Smooth muscle cell (in vitro differentiated cells): ENCODE measurements at regions not wholly inside any gene's neighbourhood (a gene's known extent, or its start where the extent isn't known, plus 50 kb on each side); places are given as distances from the start of the nearest gene placed in this dataset.

Experiments used
- DNase-seq: peaks from one replicate; lab custom pipeline; 2025; ENCODE audit not compliant: unreplicated experiment; lab: John Stamatoyannopoulos, UW
- H2AFZ ChIP-seq: fragments of 200-600 bp; sonication (generic); 2 replicates; pipeline ENCODE4 v1.6.0; 2016; ENCODE audit warnings: antibody characterized with exemption, low read depth, mild to moderate bottlenecking
- H3F3A ChIP-seq: fragments of 200-600 bp; sonication (generic); 2 replicates; pipeline ENCODE4 v1.6.0; 2017; ENCODE audit warnings: antibody characterized with exemption, low read depth
- H3K27ac ChIP-seq: fragments of 200-600 bp; sonication (generic); 2 replicates; pipeline ENCODE4 v1.5.1; 2016; ENCODE audit warnings: low read depth, mild to moderate bottlenecking
- H3K27me3 ChIP-seq: fragments of 200-600 bp; sonication (generic); 2 replicates; pipeline ENCODE4 v1.6.1; 2016; ENCODE audit warnings: low read depth, mild to moderate bottlenecking
- H3K36me3 ChIP-seq: fragments of 200-600 bp; sonication (generic); 2 replicates; pipeline ENCODE4 v1.5.1; 2016; ENCODE audit warnings: low read depth
- H3K4me1 ChIP-seq: fragments of 200-600 bp; sonication (generic); 2 replicates; pipeline ENCODE4 v1.5.1; 2016; ENCODE audit warnings: low read depth
- H3K4me2 ChIP-seq: fragments of 200-600 bp; sonication (generic); 2 replicates; pipeline ENCODE4 v1.6.0; 2016; ENCODE audit warnings: mild to moderate bottlenecking
- H3K4me3 ChIP-seq: fragments of 200-600 bp; sonication (generic); 2 replicates; pipeline ENCODE4 v1.5.1; 2016; ENCODE audit warnings: mild to moderate bottlenecking
- H3K79me2 ChIP-seq: fragments of 200-600 bp; sonication (generic); 2 replicates; pipeline ENCODE4 v1.6.0; 2016; ENCODE audit warnings: low read depth, mild to moderate bottlenecking
- H3K9ac ChIP-seq: fragments of 200-600 bp; sonication (generic); 2 replicates; pipeline ENCODE4 v1.6.0; 2016; ENCODE audit warnings: low read depth
- H3K9me3 ChIP-seq: fragments of 200-600 bp; sonication (generic); replicated peaks from 2 replicates; pipeline ENCODE4 v1.5.1; 2016; ENCODE audit warnings: low read depth
- H4K20me1 ChIP-seq: fragments of 200-600 bp; sonication (generic); 2 replicates; pipeline ENCODE4 v1.6.0; 2016; ENCODE audit warnings: low read depth
- WGBS: methylation state at CpG from one replicate; pipeline ENCODE4 v1.1.7; 2016; ENCODE audit warnings: low lambda C conversion rate; 5-methylcytosine and 5-hydroxymethylcytosine counted together
- TF ChIP-seq, protein P1 (sequence below): fragments of 200-600 bp; sonication (generic); IDR thresholded peaks from 2 replicates; pipeline ENCODE4 v1.5.1; 2017; ENCODE audit warnings: borderline replicate concordance, mild to moderate bottlenecking, antibody characterized with exemption; ENCODE audit not compliant: insufficient read depth, poor library complexity, severe bottlenecking

DNA sequence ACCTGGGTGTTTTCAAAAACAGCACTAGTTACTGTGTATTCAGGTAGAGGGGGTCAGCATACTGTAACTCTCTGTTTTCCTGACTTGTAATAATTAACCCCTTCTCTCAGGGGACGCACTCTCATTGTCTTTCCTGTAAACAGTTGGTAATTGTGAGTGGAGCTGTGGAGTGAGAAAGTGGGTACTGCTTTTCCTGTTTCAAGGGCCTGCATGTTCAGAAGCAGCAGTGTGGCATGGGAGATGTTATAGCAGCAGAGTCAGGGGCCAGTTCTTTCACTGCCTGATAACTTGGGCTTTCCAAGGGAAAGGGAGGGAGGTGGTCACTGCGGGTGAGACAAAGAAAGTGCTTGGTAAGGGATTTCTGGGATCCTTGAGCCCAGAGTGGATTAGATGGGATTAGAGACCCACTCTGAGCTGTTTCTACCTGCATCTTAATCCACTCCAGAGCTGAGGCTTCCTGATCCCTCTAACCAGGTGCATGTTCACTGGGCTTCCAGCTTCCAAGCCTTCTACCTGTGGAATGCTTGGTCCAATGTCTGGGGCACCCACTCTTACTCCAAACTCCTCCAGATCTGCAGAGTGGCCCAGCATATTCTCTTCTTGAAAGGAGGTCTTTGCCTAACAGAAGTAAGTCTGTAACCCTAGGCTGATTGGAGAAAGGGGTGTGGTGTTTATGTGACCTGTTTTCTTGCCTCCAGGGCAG, 105.2 kb downstream of the RPLP1 start:
- H2AFZ ChIP-seq = no peak overlapping the region
- no peak overlapping the region for H3K4me3 ChIP-seq
- H3K27ac ChIP-seq = peak overlapping the region; percentile 92
- H3K36me3 ChIP-seq = no peaks in the 10 kb centered on the region
- DNase-seq = no peak
- H4K20me1 ChIP-seq = no peaks in the 10 kb centered on the region
- peaks cover 6% of the 10 kb centered on the region for H3F3A ChIP-seq
- H3K9me3 ChIP-seq = no peaks in the 10 kb centered on the region
- peak overlapping the region; percentile 61 for H3K4me2 ChIP-seq
- 46% methylated on average over 2 of the region's 2 CpGs for WGBS
- H3K4me1 ChIP-seq = peaks cover 22% of the 10 kb centered on the region
- TF ChIP-seq, protein P1, sequence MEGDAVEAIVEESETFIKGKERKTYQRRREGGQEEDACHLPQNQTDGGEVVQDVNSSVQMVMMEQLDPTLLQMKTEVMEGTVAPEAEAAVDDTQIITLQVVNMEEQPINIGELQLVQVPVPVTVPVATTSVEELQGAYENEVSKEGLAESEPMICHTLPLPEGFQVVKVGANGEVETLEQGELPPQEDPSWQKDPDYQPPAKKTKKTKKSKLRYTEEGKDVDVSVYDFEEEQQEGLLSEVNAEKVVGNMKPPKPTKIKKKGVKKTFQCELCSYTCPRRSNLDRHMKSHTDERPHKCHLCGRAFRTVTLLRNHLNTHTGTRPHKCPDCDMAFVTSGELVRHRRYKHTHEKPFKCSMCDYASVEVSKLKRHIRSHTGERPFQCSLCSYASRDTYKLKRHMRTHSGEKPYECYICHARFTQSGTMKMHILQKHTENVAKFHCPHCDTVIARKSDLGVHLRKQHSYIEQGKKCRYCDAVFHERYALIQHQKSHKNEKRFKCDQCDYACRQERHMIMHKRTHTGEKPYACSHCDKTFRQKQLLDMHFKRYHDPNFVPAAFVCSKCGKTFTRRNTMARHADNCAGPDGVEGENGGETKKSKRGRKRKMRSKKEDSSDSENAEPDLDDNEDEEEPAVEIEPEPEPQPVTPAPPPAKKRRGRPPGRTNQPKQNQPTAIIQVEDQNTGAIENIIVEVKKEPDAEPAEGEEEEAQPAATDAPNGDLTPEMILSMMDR = no peak
- H3K9ac ChIP-seq = peak overlapping the region; percentile 55
- H3K27me3 ChIP-seq = no peaks in the 10 kb centered on the region
- H3K79me2 ChIP-seq = no peaks in the 10 kb centered on the region

DNA sequence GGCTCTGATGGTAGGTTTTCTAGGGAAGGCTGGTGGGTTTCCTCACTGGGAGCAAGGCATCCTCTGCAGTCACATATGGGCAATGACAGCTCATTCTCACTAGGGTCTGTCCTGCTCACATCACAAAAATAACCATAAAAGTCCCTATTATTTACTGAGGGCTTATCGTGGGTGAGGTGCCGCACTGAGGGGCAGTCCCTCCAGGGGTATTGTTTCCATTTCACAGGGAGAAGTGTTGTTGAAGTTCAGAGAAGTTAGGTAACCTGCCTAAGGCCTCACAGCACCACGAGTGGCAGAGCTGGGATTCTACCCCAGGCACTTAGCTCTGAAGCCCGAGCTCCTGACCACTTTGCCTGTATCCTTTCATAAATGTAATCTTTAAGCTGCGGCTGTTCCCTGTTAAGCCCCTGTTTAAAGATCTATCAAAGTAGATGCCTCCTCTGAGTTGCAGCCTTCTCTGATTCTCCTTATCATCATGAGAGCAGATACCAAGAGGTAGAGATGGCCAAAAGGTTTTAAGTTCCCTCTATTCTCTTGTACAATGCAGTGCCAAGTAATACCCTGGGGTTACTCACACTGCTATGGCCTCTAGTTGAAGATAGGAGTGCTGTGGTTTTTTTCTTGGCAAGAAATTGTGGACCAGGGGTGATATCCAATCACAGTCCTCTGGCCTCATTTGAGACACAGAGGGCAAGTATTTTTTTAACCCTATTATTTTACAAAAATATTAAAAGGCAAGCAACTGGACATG, 107.0 kb downstream of the RPLP1 start:
- no peak for DNase-seq
- Histone ChIP-seq H3K27me3 (no peaks in the 10 kb centered on the region), H2AFZ (no peak overlapping the region), H3F3A (peaks cover 6% of the 10 kb centered on the region), H3K9me3 (no peaks in the 10 kb centered on the region), H3K9ac (no peak overlapping the region), H3K4me2 (no peak overlapping the region), H3K36me3 (no peaks in the 10 kb centered on the region), H3K79me2 (no peaks in the 10 kb centered on the region), H3K4me3 (no peak overlapping the region), H4K20me1 (no peaks in the 10 kb centered on the region), H3K27ac (no peak overlapping the region), H3K4me1 (peaks cover 22% of the 10 kb centered on the region)
- TF ChIP-seq, protein P1 = no peak
- 51% methylated on average over 5 of the region's 5 CpGs for WGBS

DNA sequence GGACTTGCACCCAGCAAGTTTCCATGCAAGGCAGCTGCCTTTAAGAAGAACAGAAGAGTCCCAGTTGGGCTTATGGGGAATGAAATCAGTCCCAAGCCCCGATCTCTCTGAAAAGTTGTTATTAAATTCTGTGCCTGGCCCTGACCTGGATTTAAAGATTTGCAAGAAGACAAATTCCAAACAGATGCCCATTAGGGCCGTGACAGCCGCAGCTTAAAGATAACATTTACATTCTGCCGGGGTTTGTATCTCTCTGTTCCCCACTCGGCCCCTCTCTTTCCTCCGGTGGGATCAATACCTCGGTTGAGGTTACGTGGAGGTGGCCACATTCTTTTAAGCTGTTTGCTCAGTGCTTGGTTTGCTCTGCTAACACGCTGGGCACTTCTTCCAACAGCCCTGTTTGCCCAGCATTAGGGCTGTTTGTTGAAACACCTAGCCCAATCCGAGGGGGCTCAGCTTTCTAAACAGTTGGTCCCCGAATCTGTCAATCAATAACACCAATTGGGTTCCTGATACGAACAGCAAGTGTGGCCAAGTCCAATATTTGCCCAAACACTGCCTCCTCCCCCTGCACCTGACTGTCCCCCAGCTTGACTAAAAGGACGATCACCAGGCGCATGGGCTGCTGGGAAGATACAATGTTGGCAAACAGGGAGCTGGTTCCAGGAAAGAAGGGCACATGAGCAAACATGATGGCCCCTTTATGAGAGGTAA, 108.6 kb downstream of the RPLP1 start:
- no peak overlapping the region for H2AFZ ChIP-seq
- 73% methylated on average over 14 of the region's 14 CpGs for WGBS
- no peaks in the 10 kb centered on the region for H3K9me3 ChIP-seq
- peaks cover 20% of the 10 kb centered on the region for H3K4me1 ChIP-seq
- H3K27ac ChIP-seq = no peak overlapping the region
- H3K27me3 ChIP-seq = no peaks in the 10 kb centered on the region
- no peak overlapping the region for H3K4me2 ChIP-seq
- TF ChIP-seq, protein P1 = no peak
- no peaks in the 10 kb centered on the region for H3K79me2 ChIP-seq
- H3F3A ChIP-seq = peaks cover 6% of the 10 kb centered on the region
- no peak overlapping the region for H3K4me3 ChIP-seq
- H3K9ac ChIP-seq = no peak overlapping the region
- no peak for DNase-seq
- no peaks in the 10 kb centered on the region for H4K20me1 ChIP-seq
- no peaks in the 10 kb centered on the region for H3K36me3 ChIP-seq
